ENCODE measurements at regions not wholly inside any gene's neighbourhood (a gene's known extent, or its start where the extent isn't known, plus 50 kb on each side); places are given as distances from the start of the nearest gene placed in this dataset.

DNA sequence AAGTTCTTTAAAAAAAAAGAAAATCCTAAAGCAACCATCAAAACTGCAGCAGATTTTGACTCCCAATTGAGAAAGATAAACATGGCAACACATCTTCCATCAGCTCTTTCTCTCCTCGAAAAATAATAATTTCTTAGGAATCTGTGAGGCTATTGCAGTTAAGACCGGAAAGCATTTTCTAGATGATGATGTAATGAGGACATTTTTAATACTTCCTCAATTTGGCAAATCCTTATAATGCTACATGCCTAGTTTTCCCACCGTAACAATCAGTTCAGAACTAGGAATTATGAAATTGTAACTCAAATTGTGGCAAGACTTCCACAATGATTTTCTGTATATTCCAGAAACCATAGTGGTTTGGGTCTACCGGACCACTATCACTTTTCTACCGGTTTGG, 180.9 kb upstream of the PDE3A start:
- ATAC-seq: no peak
- TF ChIP-seq BACH2 (CRISPR knock-in tag; IDR thresholded peaks at IDR 0.05; ENCODE audit: borderline replicate concordance) (no peak), SNAI2 (CRISPR knock-in tag; IDR thresholded peaks at IDR 0.05) (no peak), PPARA (CRISPR knock-in tag; IDR thresholded peaks at IDR 0.05; ENCODE audit: borderline replicate concordance) (no peak), TOX (CRISPR knock-in tag; IDR thresholded peaks at IDR 0.05; ENCODE audit: borderline replicate concordance) (no peak), ZNF70 (CRISPR knock-in tag; IDR thresholded peaks at IDR 0.05) (no peak), ZC3H10 (CRISPR knock-in tag; IDR thresholded peaks at IDR 0.05) (no peak), TCF4 (CRISPR knock-in tag; IDR thresholded peaks at IDR 0.05; ENCODE audit: borderline replicate concordance) (no peak), RARB (CRISPR knock-in tag; IDR thresholded peaks at IDR 0.05) (no peak), ESRRG (CRISPR knock-in tag; IDR thresholded peaks at IDR 0.05) (no peak), ZFP3 (CRISPR knock-in tag; IDR thresholded peaks at IDR 0.05) (no peak), ISL1 (CRISPR knock-in tag; IDR thresholded peaks at IDR 0.05) (no peak), ARNTL (CRISPR knock-in tag; IDR thresholded peaks at IDR 0.05; ENCODE audit: borderline replicate concordance, low read depth) (no peak)
- TF ChIP-seq, protein P1, sequence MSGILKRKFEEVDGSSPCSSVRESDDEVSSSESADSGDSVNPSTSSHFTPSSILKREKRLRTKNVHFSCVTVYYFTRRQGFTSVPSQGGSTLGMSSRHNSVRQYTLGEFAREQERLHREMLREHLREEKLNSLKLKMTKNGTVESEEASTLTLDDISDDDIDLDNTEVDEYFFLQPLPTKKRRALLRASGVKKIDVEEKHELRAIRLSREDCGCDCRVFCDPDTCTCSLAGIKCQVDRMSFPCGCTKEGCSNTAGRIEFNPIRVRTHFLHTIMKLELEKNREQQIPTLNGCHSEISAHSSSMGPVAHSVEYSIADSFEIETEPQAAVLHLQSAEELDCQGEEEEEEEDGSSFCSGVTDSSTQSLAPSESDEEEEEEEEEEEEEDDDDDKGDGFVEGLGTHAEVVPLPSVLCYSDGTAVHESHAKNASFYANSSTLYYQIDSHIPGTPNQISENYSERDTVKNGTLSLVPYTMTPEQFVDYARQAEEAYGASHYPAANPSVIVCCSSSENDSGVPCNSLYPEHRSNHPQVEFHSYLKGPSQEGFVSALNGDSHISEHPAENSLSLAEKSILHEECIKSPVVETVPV (CRISPR knock-in tag; IDR thresholded peaks at IDR 0.05): no peak
- TF ChIP-seq, protein P2, sequence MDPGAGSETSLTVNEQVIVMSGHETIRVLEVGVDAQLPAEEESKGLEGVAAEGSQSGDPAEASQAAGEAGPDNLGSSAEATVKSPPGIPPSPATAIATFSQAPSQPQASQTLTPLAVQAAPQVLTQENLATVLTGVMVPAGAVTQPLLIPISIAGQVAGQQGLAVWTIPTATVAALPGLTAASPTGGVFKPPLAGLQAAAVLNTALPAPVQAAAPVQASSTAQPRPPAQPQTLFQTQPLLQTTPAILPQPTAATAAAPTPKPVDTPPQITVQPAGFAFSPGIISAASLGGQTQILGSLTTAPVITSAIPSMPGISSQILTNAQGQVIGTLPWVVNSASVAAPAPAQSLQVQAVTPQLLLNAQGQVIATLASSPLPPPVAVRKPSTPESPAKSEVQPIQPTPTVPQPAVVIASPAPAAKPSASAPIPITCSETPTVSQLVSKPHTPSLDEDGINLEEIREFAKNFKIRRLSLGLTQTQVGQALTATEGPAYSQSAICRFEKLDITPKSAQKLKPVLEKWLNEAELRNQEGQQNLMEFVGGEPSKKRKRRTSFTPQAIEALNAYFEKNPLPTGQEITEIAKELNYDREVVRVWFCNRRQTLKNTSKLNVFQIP (CRISPR knock-in tag; IDR thresholded peaks at IDR 0.05; ENCODE audit: borderline replicate concordance, low read depth): no peak

DNA sequence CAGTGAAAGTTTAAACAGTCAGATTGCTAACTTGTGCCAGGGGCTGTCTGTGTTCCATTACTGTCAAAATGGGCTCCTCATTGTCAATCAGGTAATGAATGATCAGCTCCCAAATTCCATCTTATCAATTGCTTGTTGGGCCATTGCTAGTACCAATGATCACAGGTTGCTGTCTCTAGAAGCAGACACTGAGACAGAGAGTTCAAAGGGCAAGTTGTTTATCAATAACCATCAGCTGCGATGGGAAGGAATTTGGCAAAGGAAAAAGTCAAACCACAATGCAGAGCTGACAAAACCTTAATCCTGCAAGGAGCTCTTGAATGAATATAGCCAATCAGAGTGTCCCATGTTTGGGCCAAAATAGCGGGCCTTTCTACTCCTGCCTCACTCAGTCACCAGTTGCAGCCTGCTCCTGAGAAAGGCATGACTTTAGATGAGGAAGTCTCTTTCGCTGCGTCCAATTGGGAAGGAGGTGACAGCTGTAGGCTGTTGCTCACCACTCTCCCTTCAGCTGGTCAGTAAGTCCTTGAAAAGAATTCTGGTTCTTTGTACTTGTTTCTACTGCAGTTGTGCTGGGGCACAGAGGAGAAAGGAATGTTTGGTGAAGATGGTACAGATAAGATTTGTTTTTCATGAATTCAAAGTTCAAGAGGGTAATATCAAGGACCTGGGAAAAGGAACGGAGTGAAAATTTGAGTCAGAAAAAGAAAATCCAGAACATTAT, 179.2 kb upstream of the PDE3A start:
- no peak; the same call in 2 of the 3 replicates for ATAC-seq
- TF ChIP-seq, protein P3, sequence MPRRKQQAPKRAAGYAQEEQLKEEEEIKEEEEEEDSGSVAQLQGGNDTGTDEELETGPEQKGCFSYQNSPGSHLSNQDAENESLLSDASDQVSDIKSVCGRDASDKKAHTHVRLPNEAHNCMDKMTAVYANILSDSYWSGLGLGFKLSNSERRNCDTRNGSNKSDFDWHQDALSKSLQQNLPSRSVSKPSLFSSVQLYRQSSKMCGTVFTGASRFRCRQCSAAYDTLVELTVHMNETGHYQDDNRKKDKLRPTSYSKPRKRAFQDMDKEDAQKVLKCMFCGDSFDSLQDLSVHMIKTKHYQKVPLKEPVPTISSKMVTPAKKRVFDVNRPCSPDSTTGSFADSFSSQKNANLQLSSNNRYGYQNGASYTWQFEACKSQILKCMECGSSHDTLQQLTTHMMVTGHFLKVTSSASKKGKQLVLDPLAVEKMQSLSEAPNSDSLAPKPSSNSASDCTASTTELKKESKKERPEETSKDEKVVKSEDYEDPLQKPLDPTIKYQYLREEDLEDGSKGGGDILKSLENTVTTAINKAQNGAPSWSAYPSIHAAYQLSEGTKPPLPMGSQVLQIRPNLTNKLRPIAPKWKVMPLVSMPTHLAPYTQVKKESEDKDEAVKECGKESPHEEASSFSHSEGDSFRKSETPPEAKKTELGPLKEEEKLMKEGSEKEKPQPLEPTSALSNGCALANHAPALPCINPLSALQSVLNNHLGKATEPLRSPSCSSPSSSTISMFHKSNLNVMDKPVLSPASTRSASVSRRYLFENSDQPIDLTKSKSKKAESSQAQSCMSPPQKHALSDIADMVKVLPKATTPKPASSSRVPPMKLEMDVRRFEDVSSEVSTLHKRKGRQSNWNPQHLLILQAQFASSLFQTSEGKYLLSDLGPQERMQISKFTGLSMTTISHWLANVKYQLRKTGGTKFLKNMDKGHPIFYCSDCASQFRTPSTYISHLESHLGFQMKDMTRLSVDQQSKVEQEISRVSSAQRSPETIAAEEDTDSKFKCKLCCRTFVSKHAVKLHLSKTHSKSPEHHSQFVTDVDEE (CRISPR knock-in tag; IDR thresholded peaks at IDR 0.05): no peak
- no peak for TF ChIP-seq GLIS3 (CRISPR knock-in tag; IDR thresholded peaks at IDR 0.05)
- no peak for TF ChIP-seq SNAI2 (CRISPR knock-in tag; IDR thresholded peaks at IDR 0.05)
- no peak for TF ChIP-seq ESRRG (CRISPR knock-in tag; IDR thresholded peaks at IDR 0.05)
- TF ChIP-seq ISL1 (CRISPR knock-in tag; IDR thresholded peaks at IDR 0.05): no peak
- TF ChIP-seq, protein P1 (CRISPR knock-in tag; IDR thresholded peaks at IDR 0.05): no peak
- TF ChIP-seq, protein P4, sequence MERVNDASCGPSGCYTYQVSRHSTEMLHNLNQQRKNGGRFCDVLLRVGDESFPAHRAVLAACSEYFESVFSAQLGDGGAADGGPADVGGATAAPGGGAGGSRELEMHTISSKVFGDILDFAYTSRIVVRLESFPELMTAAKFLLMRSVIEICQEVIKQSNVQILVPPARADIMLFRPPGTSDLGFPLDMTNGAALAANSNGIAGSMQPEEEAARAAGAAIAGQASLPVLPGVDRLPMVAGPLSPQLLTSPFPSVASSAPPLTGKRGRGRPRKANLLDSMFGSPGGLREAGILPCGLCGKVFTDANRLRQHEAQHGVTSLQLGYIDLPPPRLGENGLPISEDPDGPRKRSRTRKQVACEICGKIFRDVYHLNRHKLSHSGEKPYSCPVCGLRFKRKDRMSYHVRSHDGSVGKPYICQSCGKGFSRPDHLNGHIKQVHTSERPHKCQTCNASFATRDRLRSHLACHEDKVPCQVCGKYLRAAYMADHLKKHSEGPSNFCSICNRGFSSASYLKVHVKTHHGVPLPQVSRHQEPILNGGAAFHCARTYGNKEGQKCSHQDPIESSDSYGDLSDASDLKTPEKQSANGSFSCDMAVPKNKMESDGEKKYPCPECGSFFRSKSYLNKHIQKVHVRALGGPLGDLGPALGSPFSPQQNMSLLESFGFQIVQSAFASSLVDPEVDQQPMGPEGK (CRISPR knock-in tag; IDR thresholded peaks at IDR 0.05; ENCODE audit: borderline replicate concordance): no peak
- TF ChIP-seq ZC3H10 (CRISPR knock-in tag; IDR thresholded peaks at IDR 0.05): no peak
- TF ChIP-seq BACH2 (CRISPR knock-in tag; IDR thresholded peaks at IDR 0.05; ENCODE audit: borderline replicate concordance): no peak
- TF ChIP-seq TOX (CRISPR knock-in tag; IDR thresholded peaks at IDR 0.05; ENCODE audit: borderline replicate concordance): no peak
- no peak for TF ChIP-seq ZNF8 (CRISPR knock-in tag; IDR thresholded peaks at IDR 0.05)
- TF ChIP-seq TCF4 (CRISPR knock-in tag; IDR thresholded peaks at IDR 0.05; ENCODE audit: borderline replicate concordance): no peak
- no peak for TF ChIP-seq ZFP30 (CRISPR knock-in tag; IDR thresholded peaks at IDR 0.05)
- no peak for TF ChIP-seq RARB (CRISPR knock-in tag; IDR thresholded peaks at IDR 0.05)
- TF ChIP-seq, protein P5, sequence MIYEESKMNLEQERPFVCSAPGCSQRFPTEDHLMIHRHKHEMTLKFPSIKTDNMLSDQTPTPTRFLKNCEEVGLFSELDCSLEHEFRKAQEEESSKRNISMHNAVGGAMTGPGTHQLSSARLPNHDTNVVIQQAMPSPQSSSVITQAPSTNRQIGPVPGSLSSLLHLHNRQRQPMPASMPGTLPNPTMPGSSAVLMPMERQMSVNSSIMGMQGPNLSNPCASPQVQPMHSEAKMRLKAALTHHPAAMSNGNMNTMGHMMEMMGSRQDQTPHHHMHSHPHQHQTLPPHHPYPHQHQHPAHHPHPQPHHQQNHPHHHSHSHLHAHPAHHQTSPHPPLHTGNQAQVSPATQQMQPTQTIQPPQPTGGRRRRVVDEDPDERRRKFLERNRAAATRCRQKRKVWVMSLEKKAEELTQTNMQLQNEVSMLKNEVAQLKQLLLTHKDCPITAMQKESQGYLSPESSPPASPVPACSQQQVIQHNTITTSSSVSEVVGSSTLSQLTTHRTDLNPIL (CRISPR knock-in tag; IDR thresholded peaks at IDR 0.05; ENCODE audit: low read depth): no peak

Data from SK-N-SH treated with all-trans-retinoic acid at 6 μM for 48 hours (cell line).